ENCODE measurements at regions not wholly inside any gene's neighbourhood (a gene's known extent, or its start where the extent isn't known, plus 50 kb on each side); places are given as distances from the start of the nearest gene placed in this dataset.

GRCh38 chr6:168194732-168195567 is 115.9 kb upstream of the FRMD1 start:
- WGBS (ENCODE audit: low lambda C conversion rate, missing lambda C conversion rate): 84% methylated on average over 19 of the region's 19 CpGs
- no peak for TF ChIP-seq EZH2phosphoT487 (IDR thresholded peaks at IDR 0.05; ENCODE audit: low read depth, severe bottlenecking, unreplicated experiment)
- TF ChIP-seq CTCF (IDR thresholded peaks at IDR 0.05; ENCODE audit: poor library complexity): no peak
- TF ChIP-seq EZH2 (IDR thresholded peaks at IDR 0.05; ENCODE audit: borderline replicate concordance): no peak
- H3K36me3 ChIP-seq (replicated peaks; ENCODE audit: insufficient read depth, low read depth): no peaks in the 10 kb centered on the region

DNA sequence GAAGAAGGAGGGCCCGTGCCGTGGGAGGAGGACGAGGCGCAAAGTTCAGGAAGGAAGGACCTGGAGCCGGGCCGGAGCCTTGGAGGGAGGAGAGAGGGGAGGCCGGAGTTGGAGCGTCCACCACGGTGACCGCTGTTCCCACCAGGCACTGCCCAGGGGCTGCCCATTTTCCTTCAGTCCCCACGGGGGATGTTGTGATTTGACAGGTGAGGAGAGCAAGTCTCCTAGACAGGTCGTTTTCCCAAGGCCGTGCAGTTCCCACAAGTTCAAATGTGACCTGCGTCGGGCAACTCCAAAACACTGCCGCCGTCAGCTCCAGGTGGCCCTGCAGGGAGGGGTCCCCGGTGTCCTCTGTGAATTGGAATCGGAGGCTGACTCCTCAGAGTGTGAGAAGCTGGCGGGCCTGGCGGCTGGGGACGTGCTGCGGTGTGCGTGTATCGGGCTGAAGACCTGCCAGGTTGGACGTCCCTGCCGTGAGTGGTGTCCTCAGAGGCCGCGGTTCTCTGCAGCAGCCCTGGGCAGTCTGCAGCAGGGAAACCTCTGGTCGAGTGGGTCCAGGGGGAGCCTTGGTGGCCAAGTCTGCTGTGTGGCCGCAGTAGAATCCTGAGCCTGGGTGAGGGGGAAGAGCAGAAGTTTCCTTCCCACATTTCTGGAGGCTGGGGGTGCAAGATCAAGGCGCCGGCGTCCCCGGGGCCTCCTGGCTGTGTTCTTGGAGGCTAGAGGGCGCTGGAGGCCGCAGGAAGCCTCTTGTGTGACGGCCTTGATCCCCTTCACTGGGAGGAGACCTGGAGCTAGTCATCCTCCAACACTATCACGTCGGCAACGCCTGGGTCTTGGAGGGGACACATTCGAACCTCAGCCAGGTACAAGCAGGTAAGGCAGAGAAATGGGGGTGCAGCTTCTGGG is 115.1 kb upstream of the FRMD1 start:
- no peaks in the 10 kb centered on the region for H3K79me2 ChIP-seq
- H3K9me3 ChIP-seq (ENCODE audit: low read depth): no peaks in the 10 kb centered on the region
- no peaks in the 10 kb centered on the region for H3K27me3 ChIP-seq
- H3K4me1 ChIP-seq (ENCODE audit: insufficient read depth): no peaks in the 10 kb centered on the region
- no peaks in the 10 kb centered on the region for H3K36me3 ChIP-seq (replicated peaks; ENCODE audit: insufficient read depth, low read depth)
- TF ChIP-seq EZH2 (IDR thresholded peaks at IDR 0.05; ENCODE audit: borderline replicate concordance) (no peak), CTCF (IDR thresholded peaks at IDR 0.05; ENCODE audit: poor library complexity) (peak; percentile 27), EZH2phosphoT487 (IDR thresholded peaks at IDR 0.05; ENCODE audit: low read depth, severe bottlenecking, unreplicated experiment) (no peak)
- DNase-seq (ENCODE audit: low spot score): no peak
- no peak overlapping the region for H3K4me3 ChIP-seq
- H3K27ac ChIP-seq: no peak overlapping the region
- H3K9me2 ChIP-seq (replicated peaks; ENCODE audit: insufficient read depth): no peaks in the 10 kb centered on the region
- no peaks in the 10 kb centered on the region for H4K20me1 ChIP-seq (ENCODE audit: insufficient read depth, poor library complexity, severe bottlenecking)
- H2AFZ ChIP-seq: no peak overlapping the region
- WGBS (ENCODE audit: low lambda C conversion rate, missing lambda C conversion rate): 85% methylated on average over 41 of the region's 42 CpGs
- no peak overlapping the region for H3K4me2 ChIP-seq

More at GRCh38 chr6:168194732-168195567, 115.9 kb upstream of the FRMD1 start:
- Histone ChIP-seq H3K27ac (no peak overlapping the region), H3K9me2 (replicated peaks; ENCODE audit: insufficient read depth) (no peaks in the 10 kb centered on the region), H3K4me2 (no peak overlapping the region), H4K20me1 (ENCODE audit: insufficient read depth, poor library complexity, severe bottlenecking) (no peaks in the 10 kb centered on the region), H3K9me3 (ENCODE audit: low read depth) (no peaks in the 10 kb centered on the region), H3K79me2 (no peaks in the 10 kb centered on the region), H2AFZ (no peak overlapping the region), H3K4me3 (no peak overlapping the region), H3K4me1 (ENCODE audit: insufficient read depth) (no peaks in the 10 kb centered on the region), H3K27me3 (no peaks in the 10 kb centered on the region)
- no peak for DNase-seq (ENCODE audit: low spot score)

DNA sequence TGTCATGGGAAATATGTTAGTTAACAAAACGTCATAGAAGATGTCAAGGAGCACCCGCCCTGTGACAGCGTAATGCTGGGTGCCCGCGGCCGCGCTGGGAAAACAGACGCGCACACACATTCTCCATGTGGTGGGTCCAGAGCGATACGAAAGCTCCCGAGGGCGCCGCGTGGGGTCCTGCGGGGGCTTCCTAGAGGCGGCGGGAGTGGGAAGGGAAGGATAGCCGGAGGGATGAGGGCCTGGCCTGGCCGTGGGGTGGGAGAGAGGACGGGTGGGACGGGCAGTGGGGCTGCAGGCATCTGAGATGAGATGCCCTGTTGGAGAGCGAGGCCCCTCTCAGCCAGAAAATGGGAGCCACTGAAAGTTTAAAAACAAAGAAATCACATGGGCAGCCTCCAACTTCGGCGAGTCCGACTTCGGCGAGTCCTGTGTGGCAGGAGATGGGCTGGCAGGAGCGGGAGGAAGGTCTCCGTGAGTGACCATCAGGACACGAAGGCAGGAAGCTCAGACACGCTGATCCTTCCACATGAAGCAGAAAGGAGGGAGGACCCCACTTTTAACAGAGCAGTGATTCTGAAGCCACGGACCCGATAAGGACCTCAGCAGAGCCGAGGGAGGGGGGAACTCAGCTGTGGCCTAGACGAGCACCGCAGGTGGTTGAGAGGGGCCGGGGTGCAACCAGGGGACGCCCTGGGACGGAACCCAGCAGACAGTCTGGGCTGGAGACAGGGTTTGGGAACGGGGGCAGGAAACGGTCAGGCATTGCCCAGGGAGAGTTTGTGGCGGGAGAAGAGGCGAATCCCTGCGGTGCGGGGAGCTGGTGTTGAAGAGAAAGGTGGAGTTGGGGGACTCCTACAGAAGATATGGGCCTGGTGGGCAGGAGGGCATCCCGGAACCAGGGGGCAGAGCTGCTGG is 114.1 kb upstream of the FRMD1 start:
- Histone ChIP-seq H3K27me3 (no peaks in the 10 kb centered on the region), H3K9me2 (replicated peaks; ENCODE audit: insufficient read depth) (no peaks in the 10 kb centered on the region), H3K9me3 (ENCODE audit: low read depth) (no peaks in the 10 kb centered on the region), H3K4me2 (no peak overlapping the region), H3K4me3 (no peak overlapping the region), H3K79me2 (no peaks in the 10 kb centered on the region), H4K20me1 (ENCODE audit: insufficient read depth, poor library complexity, severe bottlenecking) (no peaks in the 10 kb centered on the region), H3K4me1 (ENCODE audit: insufficient read depth) (no peaks in the 10 kb centered on the region), H2AFZ (no peak overlapping the region), H3K36me3 (replicated peaks; ENCODE audit: insufficient read depth, low read depth) (no peaks in the 10 kb centered on the region), H3K27ac (no peak overlapping the region)
- no peak for DNase-seq (ENCODE audit: low spot score)
- TF ChIP-seq EZH2phosphoT487 (IDR thresholded peaks at IDR 0.05; ENCODE audit: low read depth, severe bottlenecking, unreplicated experiment) (no peak), EZH2 (IDR thresholded peaks at IDR 0.05; ENCODE audit: borderline replicate concordance) (no peak), CTCF (IDR thresholded peaks at IDR 0.05; ENCODE audit: poor library complexity) (no peak)
- WGBS (ENCODE audit: low lambda C conversion rate, missing lambda C conversion rate): 97% methylated on average over 47 of the region's 47 CpGs

Data from hepatocyte (in vitro differentiated cells).